ENCODE measurements at regions not wholly inside any gene's neighbourhood (a gene's known extent, or its start where the extent isn't known, plus 50 kb on each side); places are given as distances from the start of the nearest gene placed in this dataset.

DNA sequence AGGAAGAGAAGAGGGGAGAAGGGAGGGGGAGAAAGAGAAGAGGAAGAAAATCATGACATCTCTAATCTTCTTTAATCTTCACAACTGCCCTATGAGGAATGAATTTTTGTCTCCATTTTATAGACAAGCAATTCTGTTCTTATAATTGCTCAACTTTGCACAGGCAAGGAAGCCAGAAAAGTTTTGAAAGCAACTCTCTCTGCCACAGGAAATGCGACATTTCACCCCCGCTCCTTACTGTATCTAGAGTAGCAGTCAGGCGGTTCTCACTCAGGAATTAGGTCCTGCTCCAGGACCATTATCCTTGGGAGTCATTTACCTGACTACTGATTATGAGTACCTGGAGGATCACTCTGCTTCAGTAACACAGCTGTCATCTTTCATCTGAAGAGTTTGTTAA, 69.2 kb upstream of the FAM9A start:
- Histone ChIP-seq H3K27me3 (ENCODE audit: control insufficient read depth in 1 of 2, insufficient read depth in 2 of 2, low read length in 2 of 2) (peaks cover 0 to 2% of the 10 kb centered on the region in 2 donors), H3K27ac (ENCODE audit: low read length) (no peak overlapping the region), H3K36me3 (ENCODE audit: control insufficient read depth in 2 of 2, insufficient read depth in 2 of 2, low read length in 2 of 2) (no peaks in the 10 kb centered on the region), H3K9ac (ENCODE audit: low read length in 2 of 2) (no peak overlapping the region), H3K4me3 (ENCODE audit: low read length in 2 of 2) (no peak overlapping the region), H3K9me3 (ENCODE audit: control insufficient read depth in 2 of 2, low read length in 2 of 2) (no peaks in the 10 kb centered on the region), H3K4me1 (ENCODE audit: control insufficient read depth, insufficient read depth, low read length) (no peaks in the 10 kb centered on the region)

DNA sequence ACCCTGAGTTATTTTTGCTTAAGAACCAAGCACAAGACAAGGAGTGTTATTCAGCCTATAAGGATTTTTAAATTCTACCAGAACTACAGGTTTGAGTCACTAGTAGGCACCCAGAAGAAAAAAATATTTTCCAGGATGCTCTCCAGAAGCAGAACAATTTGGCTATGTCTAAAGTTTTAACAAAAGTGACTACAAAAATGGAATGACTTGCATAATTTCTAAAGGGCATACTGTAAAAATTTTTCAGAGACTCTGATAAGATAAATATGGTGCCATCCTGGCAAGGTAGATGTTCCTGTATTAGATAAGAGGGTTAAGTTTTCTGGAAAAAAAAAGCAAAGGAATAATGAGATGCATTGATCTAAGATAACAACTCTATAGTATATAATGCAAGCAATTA, 68.6 kb upstream of the FAM9A start:
- no peak overlapping the region for H3K27ac ChIP-seq (ENCODE audit: low read length)
- H3K27me3 ChIP-seq (ENCODE audit: control insufficient read depth in 1 of 2, insufficient read depth in 2 of 2, low read length in 2 of 2) = peaks cover 0 to 2% of the 10 kb centered on the region in 2 donors
- no peaks in the 10 kb centered on the region for H3K4me1 ChIP-seq (ENCODE audit: control insufficient read depth, insufficient read depth, low read length)
- no peaks in the 10 kb centered on the region for H3K9me3 ChIP-seq (ENCODE audit: control insufficient read depth in 2 of 2, low read length in 2 of 2)
- no peaks in the 10 kb centered on the region for H3K36me3 ChIP-seq (ENCODE audit: control insufficient read depth in 2 of 2, insufficient read depth in 2 of 2, low read length in 2 of 2)
- no peak overlapping the region for H3K4me3 ChIP-seq (ENCODE audit: low read length in 2 of 2)
- no peak overlapping the region for H3K9ac ChIP-seq (ENCODE audit: low read length in 2 of 2)

DNA sequence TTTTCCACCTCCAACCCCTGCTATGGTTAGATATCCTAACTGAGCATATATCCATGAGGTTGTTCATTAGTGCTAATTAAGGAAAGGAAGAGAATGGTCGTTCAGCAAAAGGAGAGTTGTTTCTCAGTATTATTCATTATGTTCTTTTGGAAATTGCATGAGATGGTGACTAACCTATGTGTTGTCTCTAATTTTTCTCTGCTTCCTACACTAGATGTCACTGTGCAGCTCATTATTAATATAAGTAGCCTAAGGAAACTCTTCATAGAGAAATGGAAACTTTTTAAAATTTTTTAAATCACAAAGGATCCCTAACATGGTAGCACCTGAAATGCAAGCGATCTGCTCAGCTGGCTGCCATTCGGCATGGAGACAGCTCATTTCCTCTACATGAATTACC, 67.7 kb upstream of the FAM9A start:
- no peaks in the 10 kb centered on the region for H3K4me1 ChIP-seq (ENCODE audit: control insufficient read depth, insufficient read depth, low read length)
- H3K27me3 ChIP-seq (ENCODE audit: control insufficient read depth in 1 of 2, insufficient read depth in 2 of 2, low read length in 2 of 2) = peaks cover 0 to 2% of the 10 kb centered on the region in 2 donors
- H3K36me3 ChIP-seq (ENCODE audit: control insufficient read depth in 2 of 2, insufficient read depth in 2 of 2, low read length in 2 of 2) = no peaks in the 10 kb centered on the region
- H3K4me3 ChIP-seq (ENCODE audit: low read length in 2 of 2) = no peak overlapping the region
- no peaks in the 10 kb centered on the region for H3K9me3 ChIP-seq (ENCODE audit: control insufficient read depth in 2 of 2, low read length in 2 of 2)
- no peak overlapping the region for H3K27ac ChIP-seq (ENCODE audit: low read length)
- no peak overlapping the region for H3K9ac ChIP-seq (ENCODE audit: low read length in 2 of 2)

DNA sequence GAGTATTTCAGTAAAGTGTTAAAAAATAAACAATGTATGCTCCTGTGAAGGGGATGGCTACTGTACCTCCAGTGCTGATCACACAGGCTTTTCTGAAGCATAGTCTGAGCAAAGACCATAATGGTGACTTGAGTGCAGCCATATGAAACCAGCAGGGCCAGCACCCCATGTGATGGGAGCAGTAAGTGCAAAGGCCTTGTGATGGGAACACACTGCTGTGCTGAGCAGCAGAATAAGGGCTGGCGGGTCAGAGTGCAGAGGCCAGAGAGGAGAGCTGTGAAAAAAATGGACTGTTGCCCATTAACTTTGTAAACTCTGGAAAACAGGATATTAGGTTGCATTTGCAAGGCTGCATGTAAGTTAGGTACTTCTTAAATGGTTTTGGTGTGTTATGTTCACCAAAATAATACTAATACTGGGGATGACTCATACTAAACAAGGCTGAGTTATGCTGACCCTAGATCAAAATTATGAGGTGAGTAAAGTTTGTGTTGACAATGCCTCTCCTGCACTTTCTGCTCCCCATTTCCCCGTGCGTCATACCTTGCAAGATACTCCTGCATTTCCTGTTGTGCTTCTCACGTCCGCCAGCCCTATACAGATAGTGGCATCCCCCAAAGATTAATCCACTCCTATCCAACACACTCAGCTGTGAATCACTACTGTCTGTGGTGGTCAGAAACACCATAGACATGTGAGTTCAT, 67.0 kb upstream of the FAM9A start:
- H3K36me3 ChIP-seq (ENCODE audit: control insufficient read depth in 2 of 2, insufficient read depth in 2 of 2, low read length in 2 of 2) = no peaks in the 10 kb centered on the region
- H3K27ac ChIP-seq (ENCODE audit: low read length) = no peak overlapping the region
- H3K4me1 ChIP-seq (ENCODE audit: control insufficient read depth, insufficient read depth, low read length) = no peaks in the 10 kb centered on the region
- H3K4me3 ChIP-seq (ENCODE audit: low read length in 2 of 2) = no peak overlapping the region
- peaks cover 0 to 2% of the 10 kb centered on the region in 2 donors for H3K27me3 ChIP-seq (ENCODE audit: control insufficient read depth in 1 of 2, insufficient read depth in 2 of 2, low read length in 2 of 2)
- H3K9ac ChIP-seq (ENCODE audit: low read length in 2 of 2) = no peak overlapping the region
- no peaks in the 10 kb centered on the region for H3K9me3 ChIP-seq (ENCODE audit: control insufficient read depth in 2 of 2, low read length in 2 of 2)

DNA sequence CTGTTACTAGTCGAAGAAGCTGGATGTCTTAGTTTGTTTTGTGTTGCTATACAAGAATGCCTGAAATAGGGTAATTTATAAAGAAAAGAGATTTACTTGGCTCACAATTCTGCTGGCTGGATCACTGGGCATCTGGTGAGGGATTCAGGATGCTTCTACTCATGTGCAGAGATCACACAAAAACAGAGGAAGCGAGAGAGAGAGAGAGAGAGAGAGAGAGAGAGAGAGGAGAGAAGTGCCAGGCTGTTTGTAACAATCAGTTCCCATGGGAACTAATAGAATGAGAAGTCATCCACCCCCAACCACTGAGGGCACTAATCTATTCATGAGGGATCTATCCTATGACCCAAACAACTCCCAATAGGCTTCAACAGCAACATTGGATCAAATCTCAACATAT, 66.2 kb upstream of the FAM9A start:
- Histone ChIP-seq H3K36me3 (ENCODE audit: control insufficient read depth in 2 of 2, insufficient read depth in 2 of 2, low read length in 2 of 2) (no peaks in the 10 kb centered on the region), H3K27ac (ENCODE audit: low read length) (no peak overlapping the region), H3K9ac (ENCODE audit: low read length in 2 of 2) (no peak overlapping the region), H3K27me3 (ENCODE audit: control insufficient read depth in 1 of 2, insufficient read depth in 2 of 2, low read length in 2 of 2) (peaks cover 0 to 2% of the 10 kb centered on the region in 2 donors), H3K4me3 (ENCODE audit: low read length in 2 of 2) (no peak overlapping the region), H3K4me1 (ENCODE audit: control insufficient read depth, insufficient read depth, low read length) (no peaks in the 10 kb centered on the region), H3K9me3 (ENCODE audit: control insufficient read depth in 2 of 2, low read length in 2 of 2) (no peaks in the 10 kb centered on the region)

DNA sequence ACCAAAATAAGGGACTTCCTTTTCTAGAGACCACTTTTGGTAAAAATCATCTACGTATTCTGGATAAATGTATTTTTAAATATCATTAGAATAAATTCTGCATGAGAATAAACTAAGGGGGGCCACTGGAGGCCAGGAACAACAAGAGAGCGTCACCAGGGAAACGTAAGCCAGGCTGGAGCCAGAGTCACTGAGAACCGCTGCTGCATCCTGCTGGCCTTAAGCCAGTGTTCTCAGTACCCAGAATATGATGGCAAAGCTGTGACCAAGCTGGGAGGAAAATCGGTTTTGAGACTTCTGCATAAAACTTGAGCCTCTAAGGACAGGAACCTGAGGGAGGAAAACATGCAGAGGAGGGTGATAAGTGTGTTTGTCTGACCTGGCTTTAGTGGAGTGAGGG, 63.0 kb upstream of the FAM9A start:
- Histone ChIP-seq H3K9me3 (ENCODE audit: control insufficient read depth in 2 of 2, low read length in 2 of 2) (no peaks in the 10 kb centered on the region), H3K4me1 (ENCODE audit: control insufficient read depth, insufficient read depth, low read length) (no peaks in the 10 kb centered on the region)

DNA sequence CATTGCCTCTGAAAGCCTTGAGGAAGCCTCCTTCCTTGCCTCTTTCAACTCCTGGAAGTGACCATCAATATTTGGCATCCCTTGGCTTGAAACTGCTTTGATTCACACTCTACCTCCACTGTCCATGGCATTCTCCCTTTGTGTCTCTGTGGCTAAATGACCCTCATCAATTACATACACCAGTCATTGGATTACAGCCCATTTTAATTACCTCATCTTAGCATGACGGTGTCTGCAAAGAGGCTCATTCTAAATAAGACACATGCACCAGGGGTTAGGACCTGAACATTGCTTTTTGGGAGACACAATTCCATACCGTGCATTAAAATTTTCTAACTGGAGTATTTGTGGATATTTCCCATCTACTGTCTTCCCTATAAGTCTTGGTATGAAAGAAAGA, 60.7 kb upstream of the FAM9A start:
- no peaks in the 10 kb centered on the region for H3K9me3 ChIP-seq (ENCODE audit: control insufficient read depth in 2 of 2, low read length in 2 of 2)
- H3K9ac ChIP-seq (ENCODE audit: low read length in 2 of 2) = no peak overlapping the region
- no peak overlapping the region for H3K27ac ChIP-seq (ENCODE audit: low read length)
- H3K27me3 ChIP-seq (ENCODE audit: control insufficient read depth in 1 of 2, insufficient read depth in 2 of 2, low read length in 2 of 2) = no peaks in the 10 kb centered on the region
- H3K4me3 ChIP-seq (ENCODE audit: low read length in 2 of 2) = no peak overlapping the region
- no peaks in the 10 kb centered on the region for H3K4me1 ChIP-seq (ENCODE audit: control insufficient read depth, insufficient read depth, low read length)
- H3K36me3 ChIP-seq (ENCODE audit: control insufficient read depth in 2 of 2, insufficient read depth in 2 of 2, low read length in 2 of 2) = no peaks in the 10 kb centered on the region

More for the DNA sequence above, 63.0 kb upstream of the FAM9A start:
- Histone ChIP-seq H3K36me3 (ENCODE audit: control insufficient read depth in 2 of 2, insufficient read depth in 2 of 2, low read length in 2 of 2) (no peaks in the 10 kb centered on the region), H3K4me3 (ENCODE audit: low read length in 2 of 2) (no peak overlapping the region), H3K9ac (ENCODE audit: low read length in 2 of 2) (no peak overlapping the region), H3K27ac (ENCODE audit: low read length) (no peak overlapping the region), H3K27me3 (ENCODE audit: control insufficient read depth in 1 of 2, insufficient read depth in 2 of 2, low read length in 2 of 2) (no peaks in the 10 kb centered on the region)

DNA sequence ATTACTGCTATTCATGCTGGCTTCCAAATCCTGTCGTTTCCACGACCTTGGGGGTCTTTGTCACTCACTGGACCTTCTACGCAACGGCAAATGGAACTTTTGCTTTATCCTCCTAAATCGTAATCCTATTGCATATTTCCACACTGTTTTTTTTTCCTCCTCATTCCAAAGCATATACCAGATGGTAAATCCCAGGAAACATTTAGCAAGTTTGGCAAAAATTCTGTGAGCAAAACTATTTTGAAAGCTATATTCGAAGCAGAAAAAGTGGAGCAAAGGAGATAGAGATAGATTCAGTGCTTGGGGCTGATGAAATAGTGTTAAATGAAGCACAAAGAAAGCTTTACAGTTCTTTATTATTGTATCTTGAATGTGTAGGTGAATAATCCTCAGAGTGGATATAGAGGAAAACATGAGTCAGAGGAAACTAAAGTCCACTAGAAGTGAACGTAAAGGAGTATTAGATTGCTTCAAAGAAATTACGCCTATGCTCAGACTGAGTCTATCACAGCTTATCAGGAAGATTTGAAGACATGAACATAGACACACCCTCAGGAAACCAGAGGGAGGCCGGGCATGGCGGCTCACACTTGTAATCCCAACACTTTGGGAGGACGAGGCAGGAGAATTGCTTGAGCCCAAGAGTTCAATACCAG, 50.2 kb upstream of the FAM9A start:
- Histone ChIP-seq H3K27ac (ENCODE audit: low read length) (no peak overlapping the region), H3K36me3 (ENCODE audit: control insufficient read depth in 2 of 2, insufficient read depth in 2 of 2, low read length in 2 of 2) (no peaks in the 10 kb centered on the region), H3K9ac (ENCODE audit: low read length in 2 of 2) (no peak overlapping the region), H3K27me3 (ENCODE audit: control insufficient read depth in 1 of 2, insufficient read depth in 2 of 2, low read length in 2 of 2) (peaks cover 0 to 4% of the 10 kb centered on the region in 2 donors), H3K4me3 (ENCODE audit: low read length in 2 of 2) (no peak overlapping the region), H3K9me3 (ENCODE audit: control insufficient read depth in 2 of 2, low read length in 2 of 2) (peaks cover 0 to 3% of the 10 kb centered on the region in 2 donors), H3K4me1 (ENCODE audit: control insufficient read depth, insufficient read depth, low read length) (no peaks in the 10 kb centered on the region)
